ENCODE measurements at regions not wholly inside any gene's neighbourhood (a gene's known extent, or its start where the extent isn't known, plus 50 kb on each side); places are given as distances from the start of the nearest gene placed in this dataset.
"Not testable (repeated sequence)": the region's sequence is repeated elsewhere in the genome, so short reads cannot be mapped to it uniquely, and the experiment has no call there.

DNA sequence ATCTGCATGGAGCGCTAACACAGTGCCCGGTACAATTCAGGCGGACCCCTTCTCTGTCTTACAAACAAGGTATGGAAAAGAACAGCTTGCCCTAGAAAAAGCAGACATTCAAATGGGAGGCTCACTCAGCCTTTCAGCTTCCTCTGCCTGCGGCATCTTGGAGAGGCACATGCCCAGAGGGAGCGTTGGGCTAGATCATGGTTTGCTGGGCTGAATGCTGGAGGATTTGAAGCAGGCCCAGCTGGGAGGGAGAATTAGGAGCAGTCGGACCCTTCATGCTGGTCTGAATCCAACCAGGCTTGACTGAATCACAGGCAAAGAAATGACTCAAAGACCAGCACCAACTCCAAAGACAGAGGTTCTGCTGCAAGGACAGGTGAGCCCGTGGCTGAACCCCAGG lies 286.7 kb upstream of the FRG1 start:
- DNase-seq, result not testable (repeated sequence)

DNA sequence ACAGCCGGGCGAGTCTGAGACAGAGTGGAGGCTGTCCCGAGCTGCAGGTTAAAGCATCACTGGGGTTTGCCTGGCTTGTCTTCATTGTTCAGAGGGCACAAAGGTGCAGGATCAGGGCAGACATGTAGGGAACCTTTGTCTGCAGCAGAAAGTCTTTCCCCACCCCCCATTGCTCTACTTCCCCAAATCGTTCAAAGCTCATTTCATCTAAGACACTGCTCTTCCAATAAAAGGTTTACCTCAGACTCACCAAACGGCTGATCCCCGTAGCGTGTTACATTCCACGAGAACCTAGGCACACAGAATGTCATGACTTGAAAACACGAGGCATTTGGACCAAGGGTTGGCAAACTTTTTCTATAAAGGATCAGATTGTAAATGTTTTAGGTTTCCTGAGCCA lies 286.3 kb upstream of the FRG1 start:
- DNase-seq, result not testable (repeated sequence)

DNA sequence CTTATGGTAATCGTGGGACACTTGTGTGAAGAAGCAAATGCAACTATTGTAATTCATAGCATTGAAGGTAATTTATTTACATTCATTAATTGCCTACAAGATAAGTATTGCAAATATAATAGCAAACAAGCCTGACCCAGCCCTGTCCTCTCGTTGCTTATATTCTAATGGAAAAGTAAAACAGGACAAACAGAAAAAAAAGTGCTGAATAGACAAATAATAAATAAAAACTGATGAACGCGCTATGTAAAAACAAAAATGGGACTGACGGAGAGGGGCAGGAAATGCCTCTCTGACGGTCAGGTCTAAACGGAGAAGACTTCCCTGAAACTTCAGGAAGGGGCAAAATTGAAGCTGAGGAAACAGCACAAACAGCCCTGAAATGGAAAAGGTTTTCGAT lies 284.9 kb upstream of the FRG1 start:
- not testable (repeated sequence) for DNase-seq

DNA sequence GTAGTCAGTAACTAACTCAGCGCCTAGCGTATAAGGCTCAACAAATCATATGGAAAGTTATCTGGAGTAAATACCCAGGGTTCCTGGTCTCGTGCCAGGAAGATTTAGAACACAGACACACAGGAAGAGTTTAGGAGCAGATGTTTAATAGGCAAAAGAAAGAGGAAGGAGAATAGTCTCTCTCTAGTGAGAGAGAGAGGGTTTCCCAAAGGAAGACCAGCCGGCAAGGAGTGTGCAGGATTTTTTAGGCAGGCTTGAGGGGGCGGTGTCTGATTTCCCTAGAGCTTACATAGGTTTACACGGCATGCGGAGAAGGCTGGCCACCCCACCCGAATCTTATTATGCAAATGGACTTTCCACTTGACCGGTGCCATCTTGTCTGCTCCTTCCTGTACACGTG lies 284.0 kb upstream of the FRG1 start:
- DNase-seq, result no peak

DNA sequence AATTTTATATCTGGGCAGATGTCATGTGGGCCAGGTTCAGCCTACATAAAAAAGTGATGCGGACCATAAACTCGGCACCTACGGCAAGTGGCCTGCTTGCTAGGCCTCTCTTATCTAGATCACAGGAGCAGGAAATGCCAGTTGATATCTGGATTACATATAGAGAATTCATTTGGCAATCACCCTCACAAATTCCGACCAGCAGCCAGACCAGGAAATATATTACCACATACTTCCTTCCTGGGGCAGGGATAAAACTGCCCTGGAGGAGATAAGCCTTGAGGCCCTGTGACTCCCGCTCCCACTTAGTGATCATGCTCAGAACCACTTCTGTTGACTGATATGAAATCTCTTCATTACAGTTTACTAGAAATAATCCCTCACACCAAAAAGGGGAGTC lies 282.4 kb upstream of the FRG1 start:
- not testable (repeated sequence) for DNase-seq

DNA sequence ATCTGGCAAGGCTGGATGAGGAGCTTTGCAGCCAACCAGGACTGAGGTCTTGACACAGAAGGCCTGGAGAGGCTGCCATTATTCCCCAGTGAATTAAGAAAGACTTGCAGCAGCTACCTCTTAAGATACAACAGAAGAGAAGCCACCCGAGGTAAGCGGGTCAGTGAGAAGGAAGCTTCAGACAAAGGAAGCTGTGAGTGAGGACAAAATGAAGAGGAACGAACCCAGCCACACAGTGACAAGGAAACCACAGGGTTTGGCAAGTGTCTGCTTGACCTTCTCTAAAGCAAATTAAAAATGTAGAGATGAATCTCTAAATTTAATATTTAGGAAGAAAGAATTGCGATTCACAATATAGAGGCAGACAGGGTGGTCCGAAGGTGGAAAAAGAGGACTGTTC lies 281.8 kb upstream of the FRG1 start:
- DNase-seq, result not testable (repeated sequence)

DNA sequence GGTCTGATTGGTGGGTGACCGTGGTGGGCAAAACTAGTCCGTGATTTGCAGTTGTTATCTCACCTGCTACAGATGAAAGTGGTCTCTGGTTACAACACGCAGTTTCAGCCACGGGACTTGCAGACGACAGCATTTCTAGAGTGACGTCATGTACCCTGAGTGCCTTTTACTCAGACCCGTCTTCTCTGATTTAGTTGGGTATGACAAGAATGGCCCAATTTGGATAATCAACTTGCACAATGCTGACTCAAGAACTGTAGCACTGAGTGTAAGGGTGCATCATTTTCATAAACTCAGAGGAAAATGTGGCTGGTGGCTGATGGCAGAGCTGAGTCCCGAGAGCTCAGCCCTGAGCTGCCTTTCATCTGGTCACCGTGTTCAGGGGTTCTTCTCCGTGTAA lies 281.4 kb upstream of the FRG1 start:
- no peak for DNase-seq

DNA sequence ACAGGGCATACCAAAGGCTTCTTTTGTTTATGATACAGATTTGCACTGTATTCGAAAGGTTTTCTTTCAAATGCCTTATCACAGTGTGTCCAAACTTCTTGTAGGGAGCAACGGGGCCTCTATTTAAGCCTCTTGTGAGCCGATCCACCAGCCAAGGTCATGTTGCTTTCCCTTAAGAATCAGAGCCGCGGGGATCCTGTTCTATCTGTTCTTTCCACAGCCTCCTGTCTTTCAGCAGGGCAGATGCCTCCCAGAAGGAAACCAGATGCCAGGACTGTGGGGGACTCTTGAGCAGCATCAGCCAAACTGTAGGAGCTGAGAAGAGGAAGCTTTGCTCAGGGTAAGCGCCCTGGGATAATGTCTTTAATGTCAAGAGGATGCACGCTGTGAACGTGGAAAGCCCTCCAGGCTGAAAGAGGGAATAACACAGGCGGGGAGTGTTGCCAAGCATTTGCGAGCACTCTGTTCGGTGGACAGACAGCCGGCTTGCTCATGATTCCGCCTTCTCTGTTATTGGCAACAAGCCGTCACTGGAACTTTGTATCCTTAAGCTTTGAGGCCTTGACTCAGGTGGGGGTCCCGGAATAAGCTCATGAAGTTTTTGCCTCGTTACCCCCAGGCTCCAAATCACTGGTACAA lies 279.8 kb upstream of the FRG1 start:
- DNase-seq, result no peak

DNA sequence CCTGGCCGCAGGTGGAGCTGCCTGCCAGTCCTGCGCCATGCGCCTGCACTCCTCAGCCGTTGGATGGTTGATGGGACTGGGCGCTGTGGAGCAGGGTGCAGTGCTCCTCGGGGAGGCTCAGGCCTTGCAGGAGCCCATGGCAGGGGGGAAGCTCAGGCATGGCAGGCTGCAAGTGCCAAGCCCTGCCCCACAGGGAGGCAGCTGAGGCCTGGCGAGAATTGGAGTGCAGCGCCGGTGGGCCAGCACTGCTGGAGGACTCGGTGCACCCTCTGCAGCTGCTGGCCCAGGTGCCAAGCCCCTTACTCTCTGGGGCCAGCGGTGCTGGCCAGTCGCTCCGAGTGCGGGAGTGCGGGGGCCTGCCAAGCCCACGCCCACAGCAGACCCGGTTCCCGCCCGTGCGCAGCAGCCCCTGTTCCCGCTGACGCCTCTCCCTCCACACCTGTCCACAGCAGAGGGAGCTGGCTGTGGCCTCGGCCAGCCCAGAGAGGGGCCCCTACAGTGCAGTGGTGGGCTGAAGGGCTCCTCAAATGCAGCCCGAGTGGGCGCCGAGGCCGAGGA lies 275.9 kb upstream of the FRG1 start:
- DNase-seq, result no peak

DNA sequence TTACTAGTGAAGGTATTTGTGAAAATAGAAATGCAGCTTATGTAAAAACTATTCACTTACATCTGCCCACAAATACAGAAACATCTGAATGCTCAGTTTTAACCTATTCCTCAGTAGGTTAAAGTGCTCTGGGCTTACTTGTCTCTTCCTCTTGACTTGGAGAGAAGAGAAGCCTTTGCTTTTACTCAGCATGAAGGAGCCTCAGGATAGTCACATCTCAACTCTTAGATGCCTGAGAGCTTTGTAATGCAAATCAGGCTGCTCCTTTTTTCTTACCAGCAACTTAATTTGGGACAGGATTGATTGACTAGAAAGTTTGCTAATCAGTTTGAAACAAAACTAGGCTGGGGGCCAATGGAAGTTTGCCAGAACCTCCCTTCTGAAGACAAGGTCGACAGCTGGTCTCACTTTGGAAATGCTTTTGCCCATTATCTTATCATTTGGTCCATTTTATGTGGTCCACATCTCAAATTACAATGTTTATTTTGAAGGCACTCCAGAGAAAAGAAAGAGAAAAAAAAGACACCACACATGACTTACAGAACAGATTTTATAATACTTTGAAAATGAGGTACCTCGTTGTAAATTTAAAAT lies 274.9 kb upstream of the FRG1 start:
- not testable (repeated sequence) for DNase-seq

DNA sequence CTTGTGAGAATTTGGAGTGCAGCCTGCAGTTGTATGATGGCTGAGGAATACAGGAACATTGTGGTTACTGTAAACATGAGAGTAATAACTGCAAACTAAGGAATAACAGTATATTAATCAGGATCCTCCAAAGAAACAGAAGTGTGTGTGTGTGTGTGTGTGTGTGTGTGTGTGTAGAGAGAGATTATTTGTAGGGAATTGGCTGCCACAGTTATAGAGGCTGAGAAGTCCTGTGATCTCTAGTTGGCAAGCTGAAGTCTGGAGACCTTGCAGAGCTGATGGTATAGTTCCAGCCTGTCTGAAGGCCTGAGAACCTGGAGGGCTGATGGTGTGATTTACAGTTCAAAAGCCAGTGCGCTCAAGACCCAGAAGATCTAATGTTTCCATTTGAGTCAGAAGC lies 273.3 kb upstream of the FRG1 start:
- DNase-seq, result not testable (repeated sequence)

DNA sequence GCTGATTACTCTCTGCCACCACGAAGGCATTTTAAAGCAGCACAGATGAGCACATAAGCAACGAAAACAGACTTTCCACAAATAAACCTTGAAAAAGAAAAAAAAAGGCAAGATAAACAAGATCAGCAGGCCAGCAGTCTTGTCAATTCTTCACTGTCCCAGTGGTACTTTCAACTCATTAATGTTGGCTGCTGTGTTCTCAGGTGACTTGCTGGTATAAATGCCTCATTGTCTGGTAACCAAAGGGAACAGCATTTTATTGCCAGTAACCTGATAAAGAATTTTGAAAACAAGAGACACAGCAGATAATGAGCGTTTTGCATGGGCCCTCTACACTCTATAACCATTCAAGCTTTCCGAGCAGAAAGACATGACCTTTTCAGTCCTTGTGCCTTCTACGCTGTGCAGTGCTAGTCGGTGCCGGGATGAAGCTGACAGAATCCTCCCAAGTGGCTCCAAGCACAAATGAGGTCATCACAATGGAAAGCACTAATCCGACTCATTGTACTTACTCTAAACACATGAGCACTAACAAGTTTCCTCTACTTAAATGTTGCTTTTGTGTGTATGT lies 242.9 kb upstream of the FRG1 start:
- not testable (repeated sequence) for DNase-seq

DNA sequence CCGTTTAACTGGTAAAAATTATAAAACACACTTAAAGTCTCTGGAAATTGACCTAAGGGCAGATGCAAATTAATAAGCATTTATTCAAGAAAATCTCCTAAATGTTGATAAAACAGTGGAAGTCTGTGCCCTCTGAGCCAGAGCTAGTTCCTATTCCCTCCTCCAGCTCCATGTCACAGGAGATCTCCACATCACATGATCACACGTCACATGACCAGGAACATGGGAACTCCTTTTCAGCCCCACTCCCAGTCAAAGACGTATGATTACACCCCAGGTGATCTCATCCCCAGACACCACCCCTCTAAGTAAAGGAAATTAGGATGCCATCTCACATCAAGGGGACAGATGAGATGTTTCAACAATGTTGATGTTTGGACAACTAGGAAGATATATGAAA lies 237.7 kb upstream of the FRG1 start:
- DNase-seq, result not testable (repeated sequence)

DNA sequence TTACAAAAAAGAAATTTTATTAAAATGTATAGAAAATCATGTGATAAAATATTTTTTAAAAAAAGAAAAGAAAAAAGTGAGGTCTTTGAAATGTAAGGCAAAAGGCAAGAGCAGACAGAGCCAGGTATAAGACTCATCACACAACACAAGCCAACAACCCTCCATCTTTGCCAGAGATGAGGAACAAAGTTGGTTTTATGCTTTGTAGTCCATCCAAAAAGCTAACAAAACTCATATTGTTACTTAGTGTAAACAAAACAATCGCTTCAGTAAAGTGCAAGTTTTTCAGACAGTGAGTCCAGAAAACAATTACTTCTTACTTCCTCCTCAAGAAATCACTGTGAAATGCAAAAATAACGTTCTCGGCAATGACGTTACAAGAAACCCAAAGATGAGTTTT lies 233.9 kb upstream of the FRG1 start:
- DNase-seq, result not testable (repeated sequence)

DNA sequence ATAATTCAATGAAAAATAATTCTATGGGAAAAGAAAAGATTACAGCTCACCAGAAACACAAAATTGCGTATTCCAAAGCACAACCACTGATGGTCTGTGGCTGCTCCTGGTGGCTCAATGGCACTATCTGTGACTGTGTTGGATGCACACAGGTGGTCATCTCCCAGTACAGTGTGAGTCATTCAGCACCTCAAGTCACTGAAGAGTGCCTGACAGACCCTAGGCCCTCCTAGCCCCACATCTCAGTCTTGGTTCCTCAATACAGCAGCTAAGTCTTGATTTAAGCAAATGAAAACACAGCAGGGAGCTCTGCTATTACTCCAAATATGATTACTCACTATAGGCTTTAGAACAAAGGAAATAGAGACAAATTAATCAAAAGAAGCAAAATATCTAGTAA lies 233.4 kb upstream of the FRG1 start:
- DNase-seq, result not testable (repeated sequence)

DNA sequence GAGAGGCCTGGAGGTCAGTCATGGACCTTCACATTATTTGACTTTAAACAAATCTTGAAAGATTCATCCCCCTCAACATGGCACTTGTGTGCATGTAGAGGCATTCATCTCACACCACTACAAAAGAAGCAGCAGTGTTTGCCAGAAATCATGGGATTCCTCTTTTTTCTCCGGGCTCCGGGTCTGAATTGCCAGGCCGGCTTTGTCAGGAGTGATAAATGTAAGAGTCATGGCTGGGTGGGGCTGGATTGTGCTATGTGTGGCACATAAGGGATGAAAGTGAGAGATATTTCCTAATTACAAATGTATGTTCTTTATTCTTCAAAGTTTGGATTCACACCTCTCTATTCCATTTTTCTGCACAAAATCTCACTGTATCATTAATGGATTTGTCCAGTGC lies 228.7 kb upstream of the FRG1 start:
- DNase-seq, result not testable (repeated sequence)

DNA sequence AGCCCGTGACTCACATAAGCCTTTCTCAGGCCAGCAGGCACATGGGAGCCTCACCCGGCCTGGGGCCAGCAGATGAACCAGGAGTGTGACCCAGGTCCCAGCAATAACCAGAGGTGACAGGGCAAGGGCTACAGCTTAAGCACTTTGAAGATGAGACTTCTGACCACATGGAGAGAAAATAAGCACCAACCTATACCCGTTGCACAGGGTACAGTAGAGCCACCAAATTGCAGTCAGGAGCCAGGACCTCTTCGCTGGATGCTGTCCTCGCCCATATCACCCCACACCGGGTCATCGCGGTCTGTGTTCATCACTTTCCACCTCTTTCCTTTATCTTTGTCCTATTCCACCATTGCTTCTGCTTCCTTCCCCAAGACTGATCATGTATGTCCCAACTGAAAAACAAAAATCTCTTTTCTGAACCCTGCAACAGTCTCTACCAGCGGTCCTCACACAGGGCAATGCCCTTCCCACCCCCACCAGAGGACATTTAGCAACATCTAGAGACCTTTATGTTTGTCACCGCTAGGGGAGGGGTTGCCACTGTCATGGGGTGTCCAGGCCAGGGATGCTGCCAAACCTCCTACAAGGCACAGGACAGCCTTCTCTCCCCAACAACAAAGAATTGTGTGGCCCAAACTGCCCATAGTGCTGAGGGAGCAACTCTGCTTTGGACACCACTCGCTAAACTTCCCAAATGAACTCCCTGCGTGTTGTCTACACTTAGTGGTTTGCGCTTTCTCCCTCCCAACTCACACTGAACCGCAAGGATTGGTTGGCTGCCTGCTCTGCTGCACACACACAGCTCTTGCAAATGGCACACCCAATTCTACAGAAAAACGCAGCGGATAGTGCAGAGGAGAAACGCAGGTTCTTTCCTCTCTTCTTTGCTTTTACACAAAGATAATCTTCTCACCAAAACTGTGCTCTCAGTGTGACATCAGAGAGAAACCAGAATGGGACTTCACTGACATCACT lies 219.4 kb upstream of the FRG1 start:
- not testable (repeated sequence) for DNase-seq

DNA sequence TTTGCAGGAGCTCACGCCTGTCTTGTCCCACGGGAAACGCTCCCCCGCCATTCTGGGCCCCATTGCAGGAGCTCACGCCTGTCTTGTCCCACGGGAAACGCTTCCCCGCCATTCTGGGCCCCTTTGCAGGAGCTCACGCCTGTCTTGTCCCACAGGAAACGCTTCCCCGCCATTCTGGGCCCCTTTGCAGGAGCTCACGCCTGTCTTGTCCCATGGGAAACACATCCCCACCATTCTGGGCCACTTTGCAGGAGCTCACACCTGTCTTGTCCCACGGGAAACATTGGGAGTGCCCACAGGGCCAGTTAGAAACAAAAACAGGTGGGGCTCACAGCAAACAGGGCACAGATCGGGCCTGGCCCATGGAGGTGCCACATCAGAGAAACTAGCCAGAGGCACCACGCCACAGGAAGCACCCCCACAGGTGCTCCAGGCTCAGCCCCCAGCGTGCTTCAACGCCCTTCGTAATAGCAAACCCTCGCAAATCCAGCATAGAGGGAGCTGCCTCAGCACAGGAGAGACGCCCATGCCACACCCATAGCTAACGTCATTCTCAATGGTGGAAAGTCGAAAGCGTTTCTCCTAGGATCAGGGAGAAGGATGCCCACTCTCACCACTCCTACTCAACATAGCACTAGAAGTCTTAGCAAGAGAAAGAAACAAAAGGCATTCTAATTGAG lies 218.2 kb upstream of the FRG1 start:
- DNase-seq, result not testable (repeated sequence)

DNA sequence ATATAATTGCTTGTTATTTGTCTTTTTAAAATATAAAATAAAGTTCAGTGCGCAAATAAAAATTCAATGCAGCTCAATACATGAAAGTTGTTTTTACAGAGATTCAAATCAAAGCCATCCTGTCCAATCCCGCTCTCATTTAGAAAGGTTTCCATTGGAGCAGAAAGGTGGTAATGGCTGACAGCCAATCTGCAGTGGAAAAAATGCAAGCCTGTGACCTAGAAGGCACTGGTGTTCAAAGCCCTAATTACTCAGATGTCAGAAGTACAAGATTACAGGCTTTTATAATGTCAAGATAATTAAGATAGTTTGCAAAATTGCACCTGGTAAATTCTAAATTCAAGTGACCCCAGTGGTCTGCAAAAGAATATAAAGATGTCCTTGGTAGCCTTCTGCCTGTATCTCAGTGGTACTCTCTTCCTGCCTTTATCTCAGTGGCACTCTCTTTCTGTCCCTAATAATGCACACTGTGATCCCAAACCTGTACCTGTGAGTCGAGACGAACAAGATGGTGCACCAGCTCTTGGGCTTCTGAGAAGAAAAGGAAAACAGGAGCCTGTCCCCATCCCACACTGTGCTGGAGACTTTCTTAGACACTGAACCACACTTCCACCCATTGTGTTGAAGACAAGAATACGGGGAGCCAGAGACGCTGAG lies 212.6 kb upstream of the FRG1 start:
- not testable (repeated sequence) for DNase-seq

DNA sequence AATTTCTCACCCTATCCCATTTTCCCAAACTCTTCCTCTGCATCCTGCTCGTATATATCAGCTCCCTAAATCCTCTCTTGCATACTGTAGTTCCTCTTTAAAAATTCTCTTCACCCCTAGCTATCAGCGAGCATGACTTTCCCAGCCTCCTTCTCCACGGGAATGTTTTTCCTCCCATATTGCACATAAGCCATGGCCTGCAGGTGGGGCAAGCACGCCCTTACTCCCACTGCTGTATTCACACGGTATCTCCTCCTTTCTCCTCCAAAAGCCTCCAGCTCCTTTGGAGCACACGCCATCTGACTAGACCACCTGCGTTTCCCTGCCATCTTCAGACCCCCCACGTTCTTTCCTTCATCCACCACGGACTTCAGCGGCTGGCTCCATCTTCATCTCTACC lies 208.7 kb upstream of the FRG1 start:
- DNase-seq, result not testable (repeated sequence)

DNA sequence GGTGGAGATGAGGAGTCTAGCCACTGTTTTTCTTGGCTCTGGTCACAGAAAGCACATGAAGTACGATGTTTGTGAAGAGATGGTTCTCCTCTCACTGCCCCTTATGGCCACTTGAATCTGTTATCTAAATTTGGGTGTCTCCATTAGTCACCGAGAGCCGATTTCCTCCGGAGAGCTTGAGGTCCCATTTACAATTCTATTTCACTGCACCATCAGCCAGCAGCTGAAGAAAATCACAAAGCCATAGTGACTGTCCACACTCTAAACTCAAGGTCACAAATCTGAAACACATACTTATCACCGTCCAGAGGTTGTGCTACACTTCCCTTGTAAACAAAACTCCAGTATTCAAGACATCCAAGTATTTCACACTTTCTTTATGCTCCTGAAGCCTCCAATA lies 207.2 kb upstream of the FRG1 start:
- not testable (repeated sequence) for DNase-seq
